Duodenal mucosa (tissue), 2 donors: ENCODE measurements at regions not wholly inside any gene's neighbourhood (a gene's known extent, or its start where the extent isn't known, plus 50 kb on each side); places are given as distances from the start of the nearest gene placed in this dataset.
A peak's percentile ranks its signal among the peaks of the same experiment; 100 is the strongest.

Experiments used
- H3K27ac ChIP-seq: one replicate; pipeline ENCODE4 v1.7.0; 2013; ENCODE audit warnings: low read depth, low read length
- H3K27me3 ChIP-seq, 2 donors: one replicate each; pipeline ENCODE4 v1.7.0; 2013; ENCODE audit warnings: low read length in 2 of 2, control low read depth in 1 of 2; ENCODE audit not compliant: insufficient read depth in 2 of 2, control insufficient read depth in 1 of 2
- H3K36me3 ChIP-seq, 2 donors: one replicate each; pipeline ENCODE4 v1.7.0; 2013; ENCODE audit warnings: low read length in 2 of 2, control low read depth in 1 of 2; ENCODE audit not compliant: insufficient read depth in 2 of 2, control insufficient read depth in 1 of 2
- H3K4me1 ChIP-seq, 2 donors: one replicate each; pipeline ENCODE4 v1.7.0; 2013; ENCODE audit warnings: low read length in 2 of 2, control low read depth in 1 of 2; ENCODE audit not compliant: insufficient read depth in 2 of 2, control insufficient read depth in 1 of 2
- H3K4me3 ChIP-seq, 2 donors: one replicate each; pipeline ENCODE4 v1.7.0; 2013; ENCODE audit warnings: low read length in 2 of 2, low read depth in 1 of 2
- H3K9ac ChIP-seq, 2 donors: one replicate each; pipeline ENCODE4 v1.7.0; 2013; ENCODE audit warnings: low read length in 2 of 2, low read depth in 1 of 2
- H3K9me3 ChIP-seq, 2 donors: one replicate each; pipeline ENCODE4 v1.7.0; 2013; ENCODE audit warnings: low read length in 2 of 2, control low read depth in 1 of 2; ENCODE audit not compliant: control insufficient read depth in 1 of 2

DNA sequence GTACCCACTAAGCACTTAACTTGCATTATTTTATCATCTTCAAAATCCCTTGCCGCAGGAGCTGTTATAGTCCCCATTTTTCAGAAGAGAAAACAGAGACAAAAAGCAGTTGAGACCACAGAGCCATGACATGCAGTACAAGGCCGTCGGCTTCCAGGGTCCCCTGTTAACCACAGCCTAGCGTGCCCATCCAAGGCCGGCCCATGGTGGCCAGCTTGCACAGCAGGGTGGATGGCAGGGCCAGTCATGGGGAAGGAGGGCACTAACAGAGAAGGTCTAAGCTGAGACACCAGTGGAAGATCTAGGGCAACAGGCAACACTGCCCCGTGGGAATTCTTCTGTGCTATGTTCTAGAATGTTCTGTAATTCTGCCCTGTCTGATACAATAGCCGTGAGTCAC is 192.6 kb upstream of the ID2 start:
- Histone ChIP-seq H3K9ac (no peak overlapping the region), H3K4me1 (peaks cover 42 to 49% of the 10 kb centered on the region in 2 donors), H3K36me3 (no peaks in the 10 kb centered on the region), H3K4me3 (no peak overlapping the region), H3K9me3 (no peaks in the 10 kb centered on the region), H3K27ac (no peak overlapping the region), H3K27me3 (no peaks in the 10 kb centered on the region)

DNA sequence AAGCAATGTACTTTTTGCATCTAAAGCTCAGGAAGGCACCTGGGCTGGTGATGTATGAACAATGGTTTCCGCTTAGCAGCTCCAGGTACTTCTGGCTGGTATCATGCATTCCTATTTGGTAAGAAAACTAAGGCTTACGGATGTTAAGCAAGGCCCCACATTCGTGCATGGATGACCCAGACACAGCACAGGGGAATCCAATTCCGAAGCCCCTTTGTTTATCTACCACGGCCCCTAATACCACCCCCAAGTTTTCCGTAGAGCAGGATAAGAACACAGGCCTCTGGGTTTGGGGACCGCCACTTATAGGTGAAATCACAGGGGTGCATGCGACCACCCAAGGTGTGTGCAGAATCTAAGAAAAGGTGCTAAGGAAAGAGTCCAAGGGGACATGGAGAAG is 192.1 kb upstream of the ID2 start:
- no peak overlapping the region for H3K4me3 ChIP-seq
- no peaks in the 10 kb centered on the region for H3K27me3 ChIP-seq
- no peak overlapping the region for H3K9ac ChIP-seq
- no peaks in the 10 kb centered on the region for H3K36me3 ChIP-seq
- H3K9me3 ChIP-seq: no peaks in the 10 kb centered on the region
- H3K4me1 ChIP-seq: peaks cover 43 to 51% of the 10 kb centered on the region in 2 donors
- no peak overlapping the region for H3K27ac ChIP-seq

DNA sequence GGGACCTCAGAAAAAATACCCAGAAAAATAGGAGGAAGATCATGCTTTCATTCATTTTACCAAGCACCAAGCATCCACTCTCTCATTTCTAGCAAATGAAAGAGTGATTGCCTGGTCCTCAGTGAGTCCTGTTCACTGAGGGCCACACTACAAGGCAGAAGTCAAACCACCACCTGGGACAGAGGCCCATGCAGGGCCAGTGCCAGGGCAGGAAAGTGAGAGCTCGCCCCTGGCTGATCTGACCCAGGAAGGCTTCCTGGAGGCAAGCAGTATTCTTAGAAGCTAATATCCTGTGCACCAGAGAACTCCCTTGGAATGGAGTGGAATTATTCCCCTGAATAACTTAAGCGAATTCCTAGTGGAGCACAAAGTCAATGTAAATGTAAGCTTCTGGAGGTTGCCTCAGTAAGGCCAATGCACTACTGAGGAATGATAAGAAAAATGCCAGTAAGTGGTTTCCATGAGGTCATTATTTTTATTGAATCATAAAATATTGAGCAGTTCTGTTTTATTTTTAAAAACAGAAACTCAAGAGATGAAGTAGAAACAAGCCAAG is 191.6 kb upstream of the ID2 start:
- Histone ChIP-seq H3K4me1 (peaks cover 42 to 49% of the 10 kb centered on the region in 2 donors), H3K36me3 (no peaks in the 10 kb centered on the region), H3K9me3 (no peaks in the 10 kb centered on the region), H3K9ac (no peak overlapping the region), H3K4me3 (no peak overlapping the region), H3K27ac (no peak overlapping the region), H3K27me3 (no peaks in the 10 kb centered on the region)

DNA sequence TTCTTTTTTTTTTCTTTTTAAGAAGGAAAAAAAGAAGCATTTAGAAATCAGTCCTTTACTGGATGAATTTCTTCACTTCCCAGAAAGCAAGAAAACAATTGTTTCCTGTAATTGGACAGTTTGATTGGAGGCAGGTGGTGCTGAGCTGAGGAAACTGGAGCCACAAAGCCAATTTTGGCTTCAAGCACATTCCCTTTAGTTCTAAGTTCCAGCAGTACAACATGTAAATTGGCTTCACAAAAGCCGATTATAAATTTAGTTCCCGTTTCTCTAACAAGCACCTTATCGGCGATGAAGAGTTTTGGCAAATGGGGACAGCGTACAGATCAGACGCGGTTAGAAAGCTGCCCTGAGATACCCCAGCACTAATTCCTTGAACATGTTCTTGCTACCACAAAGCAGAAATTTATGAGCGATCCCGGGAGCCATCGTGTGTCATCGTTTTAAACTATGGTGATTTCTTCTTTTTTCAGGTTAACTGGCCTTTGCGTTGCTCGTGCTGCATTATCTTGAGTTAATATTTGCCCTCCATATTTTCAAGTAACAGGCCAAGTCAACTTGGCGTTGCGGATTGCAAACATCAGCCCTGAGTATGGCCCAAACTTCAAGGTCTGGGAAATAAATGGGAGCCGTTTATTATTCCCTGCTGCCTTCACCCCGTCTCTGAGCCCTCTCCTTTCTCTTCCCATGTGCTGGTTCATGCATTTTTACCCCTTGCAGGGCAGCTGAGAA is 190.4 kb upstream of the ID2 start:
- H3K36me3 ChIP-seq: no peaks in the 10 kb centered on the region
- H3K9me3 ChIP-seq: no peaks in the 10 kb centered on the region
- H3K27me3 ChIP-seq: no peaks in the 10 kb centered on the region
- H3K4me1 ChIP-seq: peaks cover 36 to 48% of the 10 kb centered on the region in 2 donors
- no peak overlapping the region for H3K27ac ChIP-seq
- H3K4me3 ChIP-seq: no peak overlapping the region
- H3K9ac ChIP-seq: peak overlapping the region in 1 of 2 donors; percentile 7

DNA sequence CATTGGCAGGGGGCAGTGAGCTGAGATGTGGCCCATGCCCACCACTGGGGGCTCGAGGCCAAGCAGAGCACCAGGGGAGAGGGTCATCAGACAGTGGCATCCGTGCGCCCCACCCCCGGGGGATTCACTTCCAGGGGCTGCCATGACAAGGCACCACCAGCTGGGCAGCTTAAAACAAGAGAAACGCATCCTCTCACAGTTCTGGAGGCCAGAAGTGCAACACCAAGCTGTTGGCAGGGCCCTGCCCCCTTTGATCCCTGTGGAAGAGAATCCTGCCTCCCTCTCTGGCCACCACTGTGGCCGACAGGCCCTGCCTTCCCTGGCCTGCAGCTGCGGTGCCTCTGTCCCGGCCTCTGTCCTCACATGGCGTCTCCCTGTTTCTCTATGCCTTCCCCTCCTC is 187.7 kb upstream of the ID2 start:
- H3K4me1 ChIP-seq: peaks cover 40 to 57% of the 10 kb centered on the region in 2 donors
- no peak overlapping the region for H3K4me3 ChIP-seq
- H3K9ac ChIP-seq: no peak overlapping the region
- H3K27me3 ChIP-seq: no peaks in the 10 kb centered on the region
- H3K27ac ChIP-seq: no peak overlapping the region
- no peaks in the 10 kb centered on the region for H3K9me3 ChIP-seq
- H3K36me3 ChIP-seq: no peaks in the 10 kb centered on the region

DNA sequence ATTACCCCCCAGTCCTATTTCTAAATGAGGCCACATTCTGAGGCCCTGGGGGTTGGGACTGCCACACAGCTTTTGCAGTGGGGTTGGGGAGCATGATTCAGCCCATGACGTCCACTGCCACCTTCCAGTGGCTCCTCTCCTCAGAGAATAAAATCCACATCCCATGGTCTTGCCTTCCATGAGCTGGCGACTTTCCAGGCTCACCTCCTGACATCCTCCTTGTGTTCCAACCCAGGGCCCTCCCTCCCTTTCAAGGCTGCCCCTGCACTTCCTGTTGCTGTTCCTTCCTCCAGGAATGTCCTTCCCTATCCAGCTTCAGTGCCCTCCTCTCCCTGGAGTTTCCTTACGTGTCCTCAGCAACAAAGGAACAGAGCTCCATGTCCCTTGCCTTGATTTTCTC is 187.3 kb upstream of the ID2 start:
- H3K36me3 ChIP-seq: no peaks in the 10 kb centered on the region
- H3K27me3 ChIP-seq: no peaks in the 10 kb centered on the region
- no peak overlapping the region for H3K4me3 ChIP-seq
- H3K27ac ChIP-seq: no peak overlapping the region
- H3K9ac ChIP-seq: no peak overlapping the region
- H3K4me1 ChIP-seq: peaks cover 40 to 57% of the 10 kb centered on the region in 2 donors
- H3K9me3 ChIP-seq: no peaks in the 10 kb centered on the region

DNA sequence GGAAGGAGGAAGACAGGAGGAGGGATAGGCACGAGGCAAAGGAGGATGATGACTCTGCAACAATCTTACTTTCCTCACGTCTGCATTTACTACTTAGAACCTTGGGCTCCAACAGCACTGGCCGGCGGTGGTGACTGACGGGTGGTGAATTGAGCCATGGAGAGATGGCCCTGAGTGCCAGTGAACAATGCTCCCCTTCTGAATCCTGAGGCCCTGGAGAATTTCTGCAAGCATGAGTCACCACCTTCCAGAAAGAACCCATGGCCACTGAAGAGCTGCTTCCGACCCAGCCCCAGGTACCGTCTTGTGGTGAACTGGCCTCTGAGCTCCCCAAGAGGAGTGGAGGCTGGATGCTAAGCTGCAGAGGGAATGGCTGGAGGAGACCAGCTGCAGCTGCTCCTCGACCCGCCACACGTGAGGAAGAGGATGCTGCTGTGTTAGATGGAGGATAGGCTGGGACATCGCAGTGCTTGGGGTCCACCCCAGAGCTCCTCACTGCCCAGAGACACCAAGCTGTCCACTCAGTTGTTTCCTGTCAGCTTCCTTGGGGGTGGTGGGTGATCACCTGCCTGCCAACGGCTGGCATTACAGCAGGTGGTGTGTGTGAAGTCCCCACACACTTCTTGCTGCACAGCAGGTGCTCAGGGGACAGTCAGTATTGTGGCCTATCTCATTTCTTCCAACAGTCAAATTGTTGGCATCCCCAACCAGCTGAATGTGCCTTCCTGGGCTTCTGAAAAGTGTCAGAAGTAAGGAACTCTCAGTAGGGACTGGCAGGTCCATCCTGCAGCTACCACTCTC is 186.5 kb upstream of the ID2 start:
- Histone ChIP-seq H3K27ac (no peak overlapping the region), H3K4me1 (peaks cover 42 to 61% of the 10 kb centered on the region in 2 donors), H3K27me3 (no peaks in the 10 kb centered on the region)

DNA sequence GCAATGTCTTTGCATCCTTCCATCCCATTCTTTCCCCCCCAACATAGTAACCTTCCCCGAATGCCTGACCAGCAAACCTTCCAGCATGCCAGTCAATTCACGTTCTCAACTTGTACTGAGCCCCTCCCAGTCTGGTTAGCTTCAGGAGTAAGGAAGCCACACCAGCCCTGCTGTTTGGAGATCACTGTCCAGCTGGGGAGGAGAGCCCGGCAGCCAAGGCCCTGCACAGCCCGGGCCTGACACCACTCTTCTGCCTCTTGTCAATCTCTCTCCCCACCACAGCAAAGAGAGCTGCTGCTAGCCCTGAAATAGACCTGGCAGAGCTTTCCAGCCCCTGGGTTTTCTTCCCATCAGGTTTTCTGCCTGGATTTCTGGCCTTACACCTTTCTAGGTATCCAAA is 185.8 kb upstream of the ID2 start:
- no peaks in the 10 kb centered on the region for H3K9me3 ChIP-seq
- H3K36me3 ChIP-seq: no peaks in the 10 kb centered on the region
- H3K4me1 ChIP-seq: peaks cover 49 to 64% of the 10 kb centered on the region in 2 donors
- H3K4me3 ChIP-seq: no peak overlapping the region
- H3K27ac ChIP-seq: no peak overlapping the region
- H3K27me3 ChIP-seq: no peaks in the 10 kb centered on the region
- no peak overlapping the region for H3K9ac ChIP-seq

More for the DNA sequence above, 186.5 kb upstream of the ID2 start:
- Histone ChIP-seq H3K36me3 (no peaks in the 10 kb centered on the region), H3K9me3 (no peaks in the 10 kb centered on the region), H3K4me3 (no peak overlapping the region), H3K9ac (no peak overlapping the region)

DNA sequence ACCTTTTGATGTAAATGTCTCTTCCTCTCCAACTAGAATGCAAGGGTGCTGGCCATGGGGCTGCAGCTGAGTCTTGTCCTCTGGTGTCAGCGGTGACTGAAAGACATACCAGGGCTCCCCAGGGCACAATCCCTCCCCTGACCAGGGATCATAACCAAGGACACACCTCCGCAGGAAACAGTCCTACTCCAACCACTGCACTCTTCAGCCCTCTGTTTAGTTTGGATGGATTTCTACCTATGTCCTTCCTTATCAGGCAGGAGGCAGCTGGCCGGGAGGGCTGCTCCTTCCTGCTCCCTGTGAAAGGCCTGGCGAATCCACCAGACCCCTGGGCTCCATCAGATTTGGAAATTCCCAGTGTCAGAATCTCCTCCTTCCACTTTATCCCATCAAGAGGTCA is 185.2 kb upstream of the ID2 start:
- Histone ChIP-seq H3K27me3 (no peaks in the 10 kb centered on the region), H3K36me3 (no peaks in the 10 kb centered on the region), H3K27ac (no peak overlapping the region), H3K4me1 (peaks cover 51 to 62% of the 10 kb centered on the region in 2 donors), H3K4me3 (no peak overlapping the region), H3K9ac (no peak overlapping the region), H3K9me3 (no peaks in the 10 kb centered on the region)

DNA sequence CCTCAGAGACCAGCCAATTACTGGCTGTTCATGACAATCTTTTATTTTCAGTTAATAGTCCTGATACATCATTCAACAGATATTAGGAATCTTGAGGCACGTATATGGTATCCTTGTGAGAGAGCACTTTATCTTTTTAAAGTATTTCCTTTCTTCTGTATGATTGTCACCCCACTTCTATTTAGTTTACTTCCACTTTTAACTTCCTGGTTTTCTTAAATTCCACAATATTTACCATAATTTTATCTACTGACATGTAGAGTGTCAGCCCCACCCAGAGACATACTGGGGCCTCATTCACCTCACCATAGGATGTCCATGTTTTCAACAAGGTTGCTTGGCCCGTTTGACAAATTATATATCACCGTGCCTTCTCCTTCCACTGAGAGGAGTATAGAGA is 182.9 kb upstream of the ID2 start:
- Histone ChIP-seq H3K4me3 (no peak overlapping the region), H3K27me3 (no peaks in the 10 kb centered on the region), H3K9me3 (no peaks in the 10 kb centered on the region), H3K36me3 (no peaks in the 10 kb centered on the region), H3K9ac (no peak overlapping the region), H3K27ac (no peak overlapping the region), H3K4me1 (peaks cover 29 to 41% of the 10 kb centered on the region in 2 donors)
